ENCODE measurements at regions not wholly inside any gene's neighbourhood (a gene's known extent, or its start where the extent isn't known, plus 50 kb on each side); places are given as distances from the start of the nearest gene placed in this dataset.

DNA sequence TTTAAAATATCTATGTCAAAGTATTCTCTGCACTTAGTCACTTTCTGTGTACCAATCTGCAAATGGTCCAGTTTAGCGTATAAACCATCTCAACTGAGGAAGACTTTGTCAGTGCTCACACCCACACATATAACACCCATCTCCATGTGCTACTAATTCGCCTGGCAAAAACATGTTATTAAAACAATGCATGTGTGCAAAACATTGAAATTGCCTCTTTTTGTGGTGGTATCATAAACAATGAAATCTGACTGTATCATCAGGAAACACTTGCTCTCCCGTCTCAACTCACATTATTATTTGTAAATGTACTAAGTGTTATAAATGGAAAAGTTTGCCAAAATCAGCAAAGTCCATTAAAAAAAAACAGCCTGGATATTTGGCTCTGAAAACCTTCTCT lies 105.9 kb upstream of the FOXC1 start:
- Histone ChIP-seq H3K27me3 (peaks cover 32% of the 10 kb centered on the region), H3K4me3 (ENCODE audit: low read depth, low read length) (no peak overlapping the region), H3K9me3 (no peaks in the 10 kb centered on the region), H3K4me1 (no peaks in the 10 kb centered on the region), H3K36me3 (no peaks in the 10 kb centered on the region)
- TF ChIP-seq, protein P1, sequence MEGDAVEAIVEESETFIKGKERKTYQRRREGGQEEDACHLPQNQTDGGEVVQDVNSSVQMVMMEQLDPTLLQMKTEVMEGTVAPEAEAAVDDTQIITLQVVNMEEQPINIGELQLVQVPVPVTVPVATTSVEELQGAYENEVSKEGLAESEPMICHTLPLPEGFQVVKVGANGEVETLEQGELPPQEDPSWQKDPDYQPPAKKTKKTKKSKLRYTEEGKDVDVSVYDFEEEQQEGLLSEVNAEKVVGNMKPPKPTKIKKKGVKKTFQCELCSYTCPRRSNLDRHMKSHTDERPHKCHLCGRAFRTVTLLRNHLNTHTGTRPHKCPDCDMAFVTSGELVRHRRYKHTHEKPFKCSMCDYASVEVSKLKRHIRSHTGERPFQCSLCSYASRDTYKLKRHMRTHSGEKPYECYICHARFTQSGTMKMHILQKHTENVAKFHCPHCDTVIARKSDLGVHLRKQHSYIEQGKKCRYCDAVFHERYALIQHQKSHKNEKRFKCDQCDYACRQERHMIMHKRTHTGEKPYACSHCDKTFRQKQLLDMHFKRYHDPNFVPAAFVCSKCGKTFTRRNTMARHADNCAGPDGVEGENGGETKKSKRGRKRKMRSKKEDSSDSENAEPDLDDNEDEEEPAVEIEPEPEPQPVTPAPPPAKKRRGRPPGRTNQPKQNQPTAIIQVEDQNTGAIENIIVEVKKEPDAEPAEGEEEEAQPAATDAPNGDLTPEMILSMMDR (IDR thresholded peaks at IDR 0.05; ENCODE audit: low read depth, low read length) = no peak
- DNase-seq = no peak

DNA sequence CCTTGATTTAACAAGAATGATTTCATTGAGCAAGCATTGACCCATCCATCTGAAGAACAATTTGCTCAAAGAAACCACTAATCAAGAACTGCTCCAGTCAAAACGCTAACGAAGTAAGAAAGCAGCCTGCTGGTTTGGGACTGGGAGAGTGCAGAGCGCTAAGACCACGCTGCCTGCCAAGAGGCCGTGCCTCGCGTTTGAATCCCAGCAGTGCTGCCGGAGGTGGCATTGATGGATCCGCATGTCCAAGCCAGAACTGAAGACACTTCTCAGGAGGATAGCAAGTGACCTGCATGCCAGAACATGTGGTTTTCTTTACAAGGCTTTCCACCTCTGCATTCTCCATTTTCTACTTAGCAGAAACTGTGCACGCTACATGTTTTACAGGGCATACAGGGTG lies 105.2 kb upstream of the FOXC1 start:
- TF ChIP-seq, protein P1 (IDR thresholded peaks at IDR 0.05; ENCODE audit: low read depth, low read length) = no peak
- H3K9me3 ChIP-seq = no peaks in the 10 kb centered on the region
- no peak overlapping the region for H3K4me3 ChIP-seq (ENCODE audit: low read depth, low read length)
- H3K27me3 ChIP-seq = peaks cover 34% of the 10 kb centered on the region
- no peaks in the 10 kb centered on the region for H3K4me1 ChIP-seq
- no peaks in the 10 kb centered on the region for H3K36me3 ChIP-seq
- no peak for DNase-seq

DNA sequence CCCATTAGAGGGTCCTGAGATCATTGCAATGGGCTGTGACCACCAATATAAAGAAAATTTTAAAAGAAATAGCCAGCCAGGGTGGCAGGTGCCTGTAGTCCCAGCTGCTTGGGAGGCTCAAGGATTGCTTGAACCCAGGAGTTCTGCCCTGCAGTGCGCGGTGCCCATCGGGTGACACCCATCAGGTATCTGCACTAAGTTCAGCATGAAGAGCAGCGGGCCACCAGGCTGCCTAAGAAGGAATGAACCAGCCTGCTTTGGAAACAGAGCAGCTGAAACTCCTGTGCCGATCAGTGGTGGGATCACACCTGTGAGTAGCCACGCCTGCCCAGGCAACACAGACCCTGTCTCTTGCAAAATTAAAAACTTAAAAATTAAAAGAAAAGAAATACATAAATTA lies 102.5 kb upstream of the FOXC1 start:
- Histone ChIP-seq H3K9me3 (no peaks in the 10 kb centered on the region), H3K4me1 (no peaks in the 10 kb centered on the region), H3K4me3 (ENCODE audit: low read depth, low read length) (no peak overlapping the region), H3K36me3 (no peaks in the 10 kb centered on the region), H3K27me3 (peaks cover 30% of the 10 kb centered on the region)
- TF ChIP-seq, protein P1 (IDR thresholded peaks at IDR 0.05; ENCODE audit: low read depth, low read length) = no peak
- DNase-seq = no peak

DNA sequence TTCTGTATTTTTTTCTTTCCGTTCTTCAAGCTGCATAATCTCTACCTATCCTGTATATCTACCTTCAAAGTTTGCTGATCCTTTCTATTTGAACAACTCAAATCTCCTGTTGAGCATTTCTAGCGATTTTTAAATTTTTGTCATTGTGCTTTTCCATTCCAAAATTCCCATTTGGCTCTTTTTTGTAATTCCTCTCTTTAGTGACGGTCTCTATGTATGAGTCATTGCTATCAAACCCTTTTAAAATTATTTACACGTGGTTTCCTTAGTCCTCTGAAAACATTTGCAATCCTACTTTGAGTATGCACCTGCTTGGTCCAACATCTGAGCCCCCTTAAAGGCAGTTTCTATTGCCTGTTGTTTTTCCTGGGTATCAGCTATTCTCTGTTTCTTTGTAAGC lies 100.5 kb upstream of the FOXC1 start:
- no peaks in the 10 kb centered on the region for H3K9me3 ChIP-seq
- TF ChIP-seq, protein P1 (IDR thresholded peaks at IDR 0.05; ENCODE audit: low read depth, low read length) = no peak
- H3K4me1 ChIP-seq = no peaks in the 10 kb centered on the region
- H3K36me3 ChIP-seq = no peaks in the 10 kb centered on the region
- peaks cover 16% of the 10 kb centered on the region for H3K27me3 ChIP-seq
- no peak for DNase-seq
- H3K4me3 ChIP-seq (ENCODE audit: low read depth, low read length) = no peak overlapping the region

DNA sequence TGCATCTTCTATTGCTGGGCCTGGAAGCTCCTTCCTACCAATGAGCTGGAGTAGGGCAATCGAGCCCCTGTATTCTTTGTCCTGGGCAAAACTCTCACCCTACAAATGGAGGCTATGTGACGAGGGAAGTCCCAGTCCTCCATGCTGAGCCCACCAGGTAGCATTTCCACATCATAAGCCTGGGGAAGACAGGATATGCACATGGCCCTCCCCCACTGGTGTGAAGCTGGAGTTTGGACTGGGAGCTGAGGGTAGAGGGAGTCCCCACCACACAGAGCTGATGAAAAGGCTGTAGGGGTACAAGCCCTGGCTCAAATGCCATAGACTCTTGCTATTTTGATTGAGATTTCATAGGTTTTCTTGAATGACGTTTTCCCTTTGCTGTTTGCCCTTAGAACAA lies 99.5 kb upstream of the FOXC1 start:
- TF ChIP-seq, protein P1 (IDR thresholded peaks at IDR 0.05; ENCODE audit: low read depth, low read length) = no peak
- H3K4me1 ChIP-seq = no peaks in the 10 kb centered on the region
- no peak for DNase-seq
- H3K36me3 ChIP-seq = no peaks in the 10 kb centered on the region
- peaks cover 19% of the 10 kb centered on the region for H3K27me3 ChIP-seq
- H3K4me3 ChIP-seq (ENCODE audit: low read depth, low read length) = no peak overlapping the region
- H3K9me3 ChIP-seq = no peaks in the 10 kb centered on the region

DNA sequence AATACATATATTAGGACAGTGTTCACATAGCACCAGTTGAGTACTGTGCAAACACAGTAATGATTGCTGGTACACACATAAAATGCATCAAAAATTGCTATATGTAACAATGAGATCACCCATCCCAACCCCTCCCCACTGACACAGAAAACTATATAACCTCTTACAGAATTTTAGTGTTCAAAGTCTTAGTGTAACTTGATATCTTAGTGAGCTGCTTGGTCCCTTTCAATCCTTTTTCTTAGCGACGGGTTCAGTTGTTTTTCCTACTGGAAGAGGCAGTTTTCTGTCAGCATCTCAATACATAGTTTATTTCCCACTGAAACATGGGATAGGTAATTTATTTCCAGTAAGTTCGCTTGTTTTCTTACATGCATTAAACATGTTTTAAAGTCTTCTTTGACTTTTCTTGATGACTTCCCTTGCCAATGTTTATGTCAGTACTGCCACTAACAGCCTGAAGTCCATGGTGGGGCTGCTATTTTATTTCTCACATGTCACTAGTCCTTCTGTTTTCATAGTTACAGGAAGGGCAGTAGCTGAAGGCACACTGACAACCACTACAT lies 96.4 kb upstream of the FOXC1 start:
- no peaks in the 10 kb centered on the region for H3K36me3 ChIP-seq
- H3K27me3 ChIP-seq = peaks cover 13% of the 10 kb centered on the region
- no peaks in the 10 kb centered on the region for H3K4me1 ChIP-seq
- TF ChIP-seq, protein P1 (IDR thresholded peaks at IDR 0.05; ENCODE audit: low read depth, low read length) = no peak
- H3K9me3 ChIP-seq = no peaks in the 10 kb centered on the region
- no peak overlapping the region for H3K4me3 ChIP-seq (ENCODE audit: low read depth, low read length)
- no peak for DNase-seq

Data from BE2C (cell line).